Caco-2 (cell line): ENCODE measurements at regions not wholly inside any gene's neighbourhood (a gene's known extent, or its start where the extent isn't known, plus 50 kb on each side); places are given as distances from the start of the nearest gene placed in this dataset.

Experiments used
- BruUV-seq: library from RNA; stranded (reverse); fragments of 400-500 nt; replicated peaks from 2 replicates; lab custom pipeline; 2021; lab: Mats Ljungman, UMichigan
- CTCF ChIA-PET: fragments of 300-600 bp; sonication (Branson Sonifier 250); formaldehyde crosslinking; loops from one replicate; lab custom pipeline; 2022; ENCODE audit warnings: antibody characterized with exemption; lab: Charles Lee
- POLR2A ChIA-PET: fragments of 300-600 bp; sonication (Branson Sonifier 250); formaldehyde crosslinking; loops from one replicate; lab custom pipeline; 2022; ENCODE audit warnings: antibody characterized with exemption; lab: Charles Lee
- DNase-seq, 2 experiments: peaks; one replicate each; pipeline versions ENCODE4 v3.0.0 to v3.0.0-alpha.2; 2020 to 2022
- H3K27me3 ChIP-seq: replicated peaks from 2 replicates; pipeline ENCODE4 v1.6.0; 2011; ENCODE audit warnings: low read length; ENCODE audit not compliant: control insufficient read depth, insufficient read depth
- H3K36me3 ChIP-seq: 2 replicates; pipeline ENCODE4 v1.5.1; 2011; ENCODE audit warnings: low read length; ENCODE audit not compliant: control insufficient read depth, insufficient read depth
- H3K4me1 ChIP-seq: fragments of 250-450 bp; sonication (Bioruptor Pico); 2 replicates; pipeline ENCODE4 v1.5.1; 2020; ENCODE audit warnings: mild to moderate bottlenecking
- H3K4me3 ChIP-seq: 2 replicates; pipeline ENCODE4 v1.5.1; 2011; ENCODE audit warnings: low read depth, mild to moderate bottlenecking, control low read depth, low read length
- H3K9me3 ChIP-seq: fragments of 250-450 bp; sonication (Bioruptor Pico); 2 replicates; pipeline ENCODE4 v1.5.1; 2020; ENCODE audit warnings: mild to moderate bottlenecking, moderate library complexity
- H3K27ac Mint-ChIP-seq: one replicate; pipeline ENCODE4 v1.8.0; 2022; ENCODE audit warnings: mixed read lengths; ENCODE audit not compliant: unreplicated experiment
- H3K27me3 Mint-ChIP-seq: one replicate; pipeline ENCODE4 v1.8.0; 2022; ENCODE audit warnings: mixed read lengths; ENCODE audit not compliant: insufficient read depth, unreplicated experiment
- H3K36me3 Mint-ChIP-seq: one replicate; pipeline ENCODE4 v1.8.0; 2022; ENCODE audit warnings: mild to moderate bottlenecking, mixed read lengths; ENCODE audit not compliant: insufficient read depth, unreplicated experiment
- H3K4me1 Mint-ChIP-seq: one replicate; pipeline ENCODE4 v1.8.0; 2022; ENCODE audit warnings: low read depth, mixed read lengths; ENCODE audit not compliant: unreplicated experiment
- H3K4me3 Mint-ChIP-seq: one replicate; pipeline ENCODE4 v1.8.0; 2022; ENCODE audit warnings: mild to moderate bottlenecking, moderate library complexity, mixed read lengths; ENCODE audit not compliant: unreplicated experiment
- H3K9me3 Mint-ChIP-seq: one replicate; pipeline ENCODE4 v1.8.0; 2022; ENCODE audit warnings: mixed read lengths; ENCODE audit not compliant: unreplicated experiment
- CTCF ChIP-seq, 2 experiments: fragments of 200-600 bp in 1 of 2; IDR thresholded peaks; 1 replicate in 1 of 2; 2 replicates in 1 of 2; pipeline versions ENCODE4 v1.5.1 to v1.8.0; 2011 to 2022; ENCODE audit warnings: antibody characterized with exemption in 1 of 2, control low read depth in 1 of 2, inconsistent platforms in 1 of 2, low read depth in 1 of 2, low read length in 1 of 2, mild to moderate bottlenecking in 1 of 2, moderate library complexity in 1 of 2; ENCODE audit not compliant: insufficient read depth in 1 of 2, severe bottlenecking in 1 of 2, unreplicated experiment in 1 of 2
- intact Hi-C: fragments of 100-400 bp; cut with micrococcal nuclease; formaldehyde crosslinking; loops from one replicate; pipeline ENCODE4 v1.10.0; 2022; ENCODE audit not compliant: unreplicated experiment

GRCh38 chrX:45591650-45592049 is 391.0 kb upstream of the DIPK2B start:
- H3K27me3 Mint-ChIP-seq: peaks cover 2% of the 10 kb centered on the region
- no peaks in the 10 kb centered on the region for H3K27me3 ChIP-seq
- H3K9me3 ChIP-seq: no peaks in the 10 kb centered on the region
- H3K4me3 Mint-ChIP-seq: no peak overlapping the region
- no peak overlapping the region for H3K27ac Mint-ChIP-seq
- DNase-seq: no peak
- POLR2A ChIA-PET: no interaction called here
- H3K36me3 Mint-ChIP-seq: no peaks in the 10 kb centered on the region
- no peaks in the 10 kb centered on the region for H3K36me3 ChIP-seq
- CTCF ChIA-PET: no interaction called here
- H3K4me3 ChIP-seq: no peak overlapping the region
- intact Hi-C loops: no loop called here
- no peak for TF ChIP-seq CTCF (IDR thresholded peaks at IDR 0.05; ENCODE audit: insufficient read depth in 1 of 2, low read depth in 1 of 2, low read length in 1 of 2, severe bottlenecking in 1 of 2, unreplicated experiment in 1 of 2)
- BruUV-seq: no TSS peak
- H3K4me1 ChIP-seq: no peaks in the 10 kb centered on the region
- no peaks in the 10 kb centered on the region for H3K4me1 Mint-ChIP-seq
- peaks cover 10% of the 10 kb centered on the region for H3K9me3 Mint-ChIP-seq

GRCh38 chrX:45584717-45585116 is 384.0 kb upstream of the DIPK2B start:
- no TSS peak for BruUV-seq
- no peak for DNase-seq
- Mint-ChIP-seq H3K4me1 (no peaks in the 10 kb centered on the region), H3K9me3 (peaks cover 9% of the 10 kb centered on the region), H3K36me3 (no peaks in the 10 kb centered on the region), H3K27ac (no peak overlapping the region), H3K27me3 (peaks cover 2% of the 10 kb centered on the region), H3K4me3 (no peak overlapping the region)
- Histone ChIP-seq H3K4me1 (no peaks in the 10 kb centered on the region), H3K27me3 (no peaks in the 10 kb centered on the region), H3K4me3 (no peak overlapping the region), H3K36me3 (no peaks in the 10 kb centered on the region), H3K9me3 (no peaks in the 10 kb centered on the region)
- ChIA-PET CTCF (no interaction called here), POLR2A (no interaction called here)
- no peak for TF ChIP-seq CTCF (IDR thresholded peaks at IDR 0.05; ENCODE audit: insufficient read depth in 1 of 2, low read depth in 1 of 2, low read length in 1 of 2, severe bottlenecking in 1 of 2, unreplicated experiment in 1 of 2)
- intact Hi-C loops: no loop called here

- no peak overlapping the region for H3K4me3 Mint-ChIP-seq
- ChIA-PET CTCF (no interaction called here), POLR2A (no interaction called here)
- no peak for TF ChIP-seq CTCF (IDR thresholded peaks at IDR 0.05; ENCODE audit: insufficient read depth in 1 of 2, low read depth in 1 of 2, low read length in 1 of 2, severe bottlenecking in 1 of 2, unreplicated experiment in 1 of 2)
- peaks cover under 1% of the 10 kb centered on the region for H3K27me3 Mint-ChIP-seq
- intact Hi-C loops: no loop called here
- DNase-seq: no peak
- Histone ChIP-seq H3K4me1 (no peaks in the 10 kb centered on the region), H3K9me3 (no peaks in the 10 kb centered on the region), H3K4me3 (no peak overlapping the region), H3K36me3 (no peaks in the 10 kb centered on the region), H3K27me3 (no peaks in the 10 kb centered on the region)
- H3K27ac Mint-ChIP-seq: no peak overlapping the region
- BruUV-seq: no TSS peak
- no peaks in the 10 kb centered on the region for H3K4me1 Mint-ChIP-seq
- peaks cover 25% of the 10 kb centered on the region for H3K9me3 Mint-ChIP-seq
- no peaks in the 10 kb centered on the region for H3K36me3 Mint-ChIP-seq
Observed at GRCh38 chrX:45577361-45577760, 376.7 kb upstream of the DIPK2B start.
